ENCODE measurements at regions not wholly inside any gene's neighbourhood (a gene's known extent, or its start where the extent isn't known, plus 50 kb on each side); places are given as distances from the start of the nearest gene placed in this dataset.
A peak's percentile ranks its signal among the peaks of the same experiment; 100 is the strongest.

GRCh38 chrX:124931958-124932357, 387.7 kb upstream of the TEX13C start:
- DNase-seq (no peak), ATAC-seq (no peak)
- Mint-ChIP-seq H3K27ac (no peak overlapping the region), H3K9me3 (no peaks in the 10 kb centered on the region), H3K27me3 (no peaks in the 10 kb centered on the region), H3K4me3 (no peak overlapping the region), H3K4me1 (no peaks in the 10 kb centered on the region)

GRCh38 chrX:124938715-124939114, 381.0 kb upstream of the TEX13C start:
- no peak for ATAC-seq
- Mint-ChIP-seq H3K27me3 (no peaks in the 10 kb centered on the region), H3K4me1 (no peaks in the 10 kb centered on the region), H3K27ac (no peak overlapping the region), H3K4me3 (no peak overlapping the region), H3K9me3 (no peaks in the 10 kb centered on the region)
- DNase-seq: no peak

GRCh38 chrX:124940531-124940930, 379.1 kb upstream of the TEX13C start:
- Mint-ChIP-seq H3K27ac (no peak overlapping the region), H3K9me3 (no peaks in the 10 kb centered on the region), H3K27me3 (no peaks in the 10 kb centered on the region), H3K4me1 (no peaks in the 10 kb centered on the region), H3K4me3 (no peak overlapping the region)
- no peak for ATAC-seq
- no peak for DNase-seq

- Mint-ChIP-seq H3K4me3 (no peak overlapping the region), H3K4me1 (no peaks in the 10 kb centered on the region), H3K9me3 (no peaks in the 10 kb centered on the region), H3K27me3 (no peaks in the 10 kb centered on the region), H3K27ac (no peak overlapping the region)
- no peak for ATAC-seq
- no peak for DNase-seq
These were observed 365.3 kb upstream of the TEX13C start for GRCh38 chrX:124954402-124954801.

GRCh38 chrX:124960454-124960853, 359.2 kb upstream of the TEX13C start:
- DNase-seq (no peak), ATAC-seq (no peak)
- Mint-ChIP-seq H3K9me3 (no peaks in the 10 kb centered on the region), H3K27ac (no peak overlapping the region), H3K4me1 (no peaks in the 10 kb centered on the region), H3K4me3 (no peak overlapping the region), H3K27me3 (no peaks in the 10 kb centered on the region)

GRCh38 chrX:124963717-124964116, 356.0 kb upstream of the TEX13C start, which contains the start of gene TENM1:
TENM1 (minus strand) TSS chrX:124963817.
- H3K4me1 Mint-ChIP-seq: no peaks in the 10 kb centered on the region
- ATAC-seq (no peak), DNase-seq (no peak)
- no peak within 1 kb of the TSS for H3K27ac Mint-ChIP-seq
- no peak within 1 kb of the TSS for H3K4me3 Mint-ChIP-seq
- no peaks in the 10 kb centered on the region for H3K9me3 Mint-ChIP-seq
- no peaks in the 10 kb centered on the region for H3K27me3 Mint-ChIP-seq

- no peak overlapping the region for H3K4me3 Mint-ChIP-seq
- H3K27ac Mint-ChIP-seq: no peak overlapping the region
- H3K4me1 Mint-ChIP-seq: no peaks in the 10 kb centered on the region
- ATAC-seq (no peak), DNase-seq (no peak)
- no peaks in the 10 kb centered on the region for H3K27me3 Mint-ChIP-seq
- H3K9me3 Mint-ChIP-seq: no peaks in the 10 kb centered on the region
These were observed 344.2 kb upstream of the TEX13C start for GRCh38 chrX:124975456-124975855.

GRCh38 chrX:124981420-124981819, 338.3 kb upstream of the TEX13C start:
- H3K4me1 Mint-ChIP-seq: no peaks in the 10 kb centered on the region
- no peaks in the 10 kb centered on the region for H3K27me3 Mint-ChIP-seq
- H3K27ac Mint-ChIP-seq: no peak overlapping the region
- H3K4me3 Mint-ChIP-seq: no peak overlapping the region
- no peaks in the 10 kb centered on the region for H3K9me3 Mint-ChIP-seq
- ATAC-seq (no peak), DNase-seq (no peak)

GRCh38 chrX:124984140-124984813, 335.4 kb upstream of the TEX13C start:
- Mint-ChIP-seq H3K9me3 (no peaks in the 10 kb centered on the region), H3K4me3 (no peak overlapping the region), H3K27me3 (no peaks in the 10 kb centered on the region), H3K27ac (no peak overlapping the region), H3K4me1 (no peaks in the 10 kb centered on the region)
- ATAC-seq: no peak
- DNase-seq: no peak

- no peak for DNase-seq
- Mint-ChIP-seq H3K4me1 (no peaks in the 10 kb centered on the region), H3K4me3 (no peak overlapping the region), H3K9me3 (no peaks in the 10 kb centered on the region), H3K27me3 (no peaks in the 10 kb centered on the region), H3K27ac (no peak overlapping the region)
- ATAC-seq: no peak
These were observed 333.4 kb upstream of the TEX13C start for GRCh38 chrX:124986284-124986683.

GRCh38 chrX:124993735-124994134, 325.9 kb upstream of the TEX13C start:
- Mint-ChIP-seq H3K4me1 (no peaks in the 10 kb centered on the region), H3K4me3 (no peak overlapping the region)

GRCh38 chrX:124994404-124994803, 325.3 kb upstream of the TEX13C start:
- Mint-ChIP-seq H3K4me1 (no peaks in the 10 kb centered on the region), H3K4me3 (no peak overlapping the region), H3K9me3 (no peaks in the 10 kb centered on the region), H3K27me3 (no peaks in the 10 kb centered on the region), H3K27ac (no peak overlapping the region)
- no peak for DNase-seq
- no peak for ATAC-seq

More at GRCh38 chrX:124993735-124994134, 325.9 kb upstream of the TEX13C start:
- H3K27me3 Mint-ChIP-seq: no peaks in the 10 kb centered on the region
- no peak for ATAC-seq
- H3K27ac Mint-ChIP-seq: no peak overlapping the region
- no peak for DNase-seq
- H3K9me3 Mint-ChIP-seq: no peaks in the 10 kb centered on the region

GRCh38 chrX:125003746-125004446, 315.8 kb upstream of the TEX13C start:
- H3K27ac Mint-ChIP-seq: no peak overlapping the region
- H3K9me3 Mint-ChIP-seq: peaks cover 0 to 5% of the 10 kb centered on the region in 2 donors
- ATAC-seq: peak; percentile 23
- no peaks in the 10 kb centered on the region for H3K27me3 Mint-ChIP-seq
- H3K4me3 Mint-ChIP-seq: no peak overlapping the region
- no peak for DNase-seq
- no peaks in the 10 kb centered on the region for H3K4me1 Mint-ChIP-seq

GRCh38 chrX:125004799-125005198, 314.9 kb upstream of the TEX13C start:
- ATAC-seq (no peak), DNase-seq (no peak)
- H3K4me1 Mint-ChIP-seq: no peaks in the 10 kb centered on the region
- no peak overlapping the region for H3K4me3 Mint-ChIP-seq
- H3K9me3 Mint-ChIP-seq: peaks cover 0 to 5% of the 10 kb centered on the region in 2 donors
- H3K27ac Mint-ChIP-seq: no peak overlapping the region
- no peaks in the 10 kb centered on the region for H3K27me3 Mint-ChIP-seq

GRCh38 chrX:125005863-125006262, 313.8 kb upstream of the TEX13C start:
- no peaks in the 10 kb centered on the region for H3K27me3 Mint-ChIP-seq
- no peaks in the 10 kb centered on the region for H3K4me1 Mint-ChIP-seq
- H3K27ac Mint-ChIP-seq: no peak overlapping the region
- DNase-seq: no peak
- ATAC-seq: no peak
- peaks cover 0 to 5% of the 10 kb centered on the region in 2 donors for H3K9me3 Mint-ChIP-seq
- no peak overlapping the region for H3K4me3 Mint-ChIP-seq

- H3K4me1 Mint-ChIP-seq: no peaks in the 10 kb centered on the region
- no peak for DNase-seq
- no peak for ATAC-seq
- H3K27ac Mint-ChIP-seq: no peak overlapping the region
- H3K9me3 Mint-ChIP-seq: peaks cover 0 to 5% of the 10 kb centered on the region in 2 donors
- H3K4me3 Mint-ChIP-seq: no peak overlapping the region
- H3K27me3 Mint-ChIP-seq: no peaks in the 10 kb centered on the region
These were observed 313.0 kb upstream of the TEX13C start for GRCh38 chrX:125006704-125007103.
